MCF 10A (cell line): ENCODE measurements at regions not wholly inside any gene's neighbourhood (a gene's known extent, or its start where the extent isn't known, plus 50 kb on each side); places are given as distances from the start of the nearest gene placed in this dataset.

Experiments used
- BruUV-seq: library from RNA; stranded (reverse); fragments of 400-500 nt; replicated peaks from 2 replicates; lab custom pipeline; 2021; lab: Mats Ljungman, UMichigan
- CTCF ChIA-PET: fragments of 300-600 bp; sonication (Branson Sonifier 250); formaldehyde crosslinking; extraction: SDS; loops from one replicate; lab custom pipeline; 2021; ENCODE audit warnings: antibody characterized with exemption, inconsistent platforms; lab: Yijun Ruan, JAX
- POLR2A ChIA-PET: fragments of 300-600, 350-650 bp; sonication (Branson Sonifier 250); formaldehyde crosslinking; extraction: SDS; loops from one replicate; lab custom pipeline; 2020; ENCODE audit warnings: antibody characterized with exemption, inconsistent platforms; lab: Yijun Ruan, JAX
- DNase-seq: peaks from one replicate; pipeline ENCODE4 v3.0.0-alpha.2; 2018; ENCODE audit not compliant: unreplicated experiment
- H3K27ac Mint-ChIP-seq: one replicate; pipeline ENCODE4 v1.8.0; 2022; ENCODE audit warnings: mild to moderate bottlenecking, low read depth, mixed read lengths; ENCODE audit not compliant: unreplicated experiment
- H3K27me3 Mint-ChIP-seq: one replicate; pipeline ENCODE4 v1.8.0; 2022; ENCODE audit warnings: mixed read lengths; ENCODE audit not compliant: insufficient read depth, unreplicated experiment
- H3K36me3 Mint-ChIP-seq: one replicate; pipeline ENCODE4 v1.8.0; 2022; ENCODE audit warnings: mild to moderate bottlenecking, moderate library complexity, mixed read lengths; ENCODE audit not compliant: insufficient read depth, unreplicated experiment
- H3K4me1 Mint-ChIP-seq: one replicate; pipeline ENCODE4 v1.8.0; 2022; ENCODE audit warnings: mixed read lengths; ENCODE audit not compliant: insufficient read depth, unreplicated experiment
- H3K4me3 Mint-ChIP-seq: one replicate; pipeline ENCODE4 v1.8.0; 2022; ENCODE audit warnings: mild to moderate bottlenecking, moderate library complexity, mixed read lengths; ENCODE audit not compliant: unreplicated experiment
- H3K9me3 Mint-ChIP-seq: one replicate; pipeline ENCODE4 v1.8.0; 2022; ENCODE audit warnings: mixed read lengths; ENCODE audit not compliant: unreplicated experiment
- CTCF ChIP-seq: fragments of 200-600 bp; IDR thresholded peaks from one replicate; pipeline ENCODE4 v1.8.0; 2022; ENCODE audit warnings: antibody characterized with exemption, mild to moderate bottlenecking; ENCODE audit not compliant: unreplicated experiment
- intact Hi-C: fragments of 100-400 bp; cut with micrococcal nuclease; formaldehyde crosslinking; loops from 2 replicates; pipeline ENCODE4 v1.14.1; 2022

GRCh38 chr1:83615370-83615769 is 383.6 kb downstream of the TTLL7 start:
- H3K4me3 Mint-ChIP-seq: no peak overlapping the region
- no TSS peak for BruUV-seq
- H3K27me3 Mint-ChIP-seq: no peaks in the 10 kb centered on the region
- H3K9me3 Mint-ChIP-seq: no peaks in the 10 kb centered on the region
- peaks cover 5% of the 10 kb centered on the region for H3K4me1 Mint-ChIP-seq
- ChIA-PET CTCF (no interaction called here), POLR2A (no interaction called here)
- intact Hi-C loops: no loop called here
- H3K36me3 Mint-ChIP-seq: no peaks in the 10 kb centered on the region
- no peak for DNase-seq
- no peak overlapping the region for H3K27ac Mint-ChIP-seq
- TF ChIP-seq CTCF: no peak

DNA sequence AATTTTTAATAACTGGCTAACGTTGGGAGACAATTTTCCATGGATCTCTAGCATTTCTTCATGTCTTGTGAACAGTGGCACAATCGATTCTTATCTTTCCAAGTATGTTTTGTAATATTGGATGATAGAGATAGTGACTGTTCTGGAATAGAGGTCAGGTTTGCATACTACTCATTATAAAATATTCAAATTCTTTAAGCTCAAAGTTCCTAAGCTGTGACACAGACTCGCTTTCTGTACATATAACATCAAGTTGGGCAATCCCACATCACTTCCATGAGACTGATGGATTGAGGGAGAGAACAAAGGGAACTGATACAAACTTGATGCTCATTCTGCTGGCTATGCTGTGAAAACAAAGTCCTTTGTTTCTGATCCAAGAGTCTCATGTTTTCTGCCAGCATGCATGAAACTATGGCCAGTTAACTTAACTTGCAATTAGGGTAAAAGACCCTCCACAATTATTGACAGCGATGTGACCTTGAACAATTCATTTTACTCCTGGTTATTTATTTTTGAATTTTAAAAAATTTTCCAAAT is 392.4 kb downstream of the TTLL7 start:
- no peaks in the 10 kb centered on the region for H3K36me3 Mint-ChIP-seq
- no peaks in the 10 kb centered on the region for H3K27me3 Mint-ChIP-seq
- no peak for DNase-seq
- no peak overlapping the region for H3K4me3 Mint-ChIP-seq
- TF ChIP-seq CTCF: no peak
- POLR2A ChIA-PET: no interaction called here
- H3K4me1 Mint-ChIP-seq: peaks cover 5% of the 10 kb centered on the region
- H3K27ac Mint-ChIP-seq: no peak overlapping the region
- CTCF ChIA-PET: no interaction called here
- no TSS peak for BruUV-seq
- H3K9me3 Mint-ChIP-seq: peaks cover 1% of the 10 kb centered on the region
- intact Hi-C loops: no loop called here

- intact Hi-C loops: no loop called here
- H3K27me3 Mint-ChIP-seq: no peaks in the 10 kb centered on the region
- no TSS peak for BruUV-seq
- H3K9me3 Mint-ChIP-seq: peaks cover 24% of the 10 kb centered on the region
- no peaks in the 10 kb centered on the region for H3K36me3 Mint-ChIP-seq
- DNase-seq: no peak
- no peak overlapping the region for H3K27ac Mint-ChIP-seq
- POLR2A ChIA-PET: interaction anchor here (0.6 kb wide), 1 partner anchor 767 kb away, joined by 4 read pairs; no protein-coding TSS in a partner anchor
- H3K4me3 Mint-ChIP-seq: no peak overlapping the region
- CTCF ChIA-PET: interaction anchor here (0.6 kb wide), 1 partner anchor 12 kb away, joined by 3 read pairs; no protein-coding TSS in a partner anchor
- H3K4me1 Mint-ChIP-seq: no peaks in the 10 kb centered on the region
- no peak for TF ChIP-seq CTCF
Observed at GRCh38 chr1:83596331-83596730, 402.6 kb downstream of the TTLL7 start.

GRCh38 chr1:83593073-83593472 is 405.9 kb downstream of the TTLL7 start:
- BruUV-seq: no TSS peak
- no peak overlapping the region for H3K4me3 Mint-ChIP-seq
- no peaks in the 10 kb centered on the region for H3K36me3 Mint-ChIP-seq
- no peak overlapping the region for H3K27ac Mint-ChIP-seq
- ChIA-PET CTCF (interaction anchor here (0.6 kb wide), 1 partner anchor 30 kb away, joined by 3 read pairs; no protein-coding TSS in a partner anchor), POLR2A (no interaction called here)
- intact Hi-C loops: no loop called here
- no peaks in the 10 kb centered on the region for H3K4me1 Mint-ChIP-seq
- H3K27me3 Mint-ChIP-seq: no peaks in the 10 kb centered on the region
- TF ChIP-seq CTCF: no peak
- H3K9me3 Mint-ChIP-seq: peaks cover 2% of the 10 kb centered on the region
- no peak for DNase-seq
